ENCODE measurements at regions not wholly inside any gene's neighbourhood (a gene's known extent, or its start where the extent isn't known, plus 50 kb on each side); places are given as distances from the start of the nearest gene placed in this dataset.

DNA sequence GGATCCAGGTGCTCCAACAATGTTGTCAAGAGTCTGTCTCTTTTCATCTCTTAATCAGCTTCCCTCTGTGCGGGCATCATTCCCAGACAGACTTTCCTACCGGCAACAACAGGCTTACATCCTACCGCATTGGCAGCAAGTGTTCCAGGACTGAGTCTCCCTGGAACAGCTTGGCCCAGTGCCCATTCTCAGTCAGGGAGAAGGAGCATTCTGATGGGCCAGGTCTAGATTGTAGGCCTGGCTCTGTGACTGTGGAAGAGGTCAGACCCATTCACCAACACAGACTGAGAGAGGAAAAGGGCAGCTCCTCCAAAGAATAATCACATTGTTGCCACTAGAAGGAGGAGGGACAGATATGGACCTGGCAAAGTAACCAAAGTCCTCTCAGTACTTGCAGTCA lies 68.1 kb upstream of the TMEM132E start:
- H3K9me3 ChIP-seq (ENCODE audit: insufficient read depth, low read length), result no peaks in the 10 kb centered on the region
- peaks cover 12% of the 10 kb centered on the region for H3K27me3 ChIP-seq (ENCODE audit: insufficient read depth, insufficient read length)
- H3K4me1 ChIP-seq (ENCODE audit: insufficient read depth, insufficient read length), result peaks cover 3% of the 10 kb centered on the region
- no peak overlapping the region for H3K9ac ChIP-seq (ENCODE audit: insufficient read length, low read depth)
- no peaks in the 10 kb centered on the region for H3K36me3 ChIP-seq (ENCODE audit: insufficient read depth, insufficient read length, low read length)
- TF ChIP-seq SUZ12 (IDR thresholded peaks at IDR 0.05; ENCODE audit: extremely low read depth, insufficient read depth, insufficient read length), result no peak
- TF ChIP-seq ZNF274 (IDR thresholded peaks at IDR 0.05; ENCODE audit: low read depth, low read length), result no peak
- TF ChIP-seq YY1 (IDR thresholded peaks at IDR 0.05; ENCODE audit: insufficient read depth, insufficient read length), result no peak
- no peak overlapping the region for H3K4me3 ChIP-seq (ENCODE audit: insufficient read length, low read depth)
- DNase-seq (ENCODE audit: low read depth, low spot score), result no peak

GRCh38 chr17:34504814-34505484 lies 74.4 kb upstream of the TMEM132E start:
- Histone ChIP-seq H3K9me3 (ENCODE audit: insufficient read depth, low read length) (no peaks in the 10 kb centered on the region), H3K9ac (ENCODE audit: insufficient read length, low read depth) (no peak overlapping the region), H3K4me1 (ENCODE audit: insufficient read depth, insufficient read length) (no peaks in the 10 kb centered on the region), H3K4me3 (ENCODE audit: insufficient read length, low read depth) (no peak overlapping the region), H3K27me3 (ENCODE audit: insufficient read depth, insufficient read length) (peaks cover 37% of the 10 kb centered on the region), H3K36me3 (ENCODE audit: insufficient read depth, insufficient read length, low read length) (no peaks in the 10 kb centered on the region)
- no peak for TF ChIP-seq SUZ12 (IDR thresholded peaks at IDR 0.05; ENCODE audit: extremely low read depth, insufficient read depth, insufficient read length)
- no peak for DNase-seq (ENCODE audit: low read depth, low spot score)

DNA sequence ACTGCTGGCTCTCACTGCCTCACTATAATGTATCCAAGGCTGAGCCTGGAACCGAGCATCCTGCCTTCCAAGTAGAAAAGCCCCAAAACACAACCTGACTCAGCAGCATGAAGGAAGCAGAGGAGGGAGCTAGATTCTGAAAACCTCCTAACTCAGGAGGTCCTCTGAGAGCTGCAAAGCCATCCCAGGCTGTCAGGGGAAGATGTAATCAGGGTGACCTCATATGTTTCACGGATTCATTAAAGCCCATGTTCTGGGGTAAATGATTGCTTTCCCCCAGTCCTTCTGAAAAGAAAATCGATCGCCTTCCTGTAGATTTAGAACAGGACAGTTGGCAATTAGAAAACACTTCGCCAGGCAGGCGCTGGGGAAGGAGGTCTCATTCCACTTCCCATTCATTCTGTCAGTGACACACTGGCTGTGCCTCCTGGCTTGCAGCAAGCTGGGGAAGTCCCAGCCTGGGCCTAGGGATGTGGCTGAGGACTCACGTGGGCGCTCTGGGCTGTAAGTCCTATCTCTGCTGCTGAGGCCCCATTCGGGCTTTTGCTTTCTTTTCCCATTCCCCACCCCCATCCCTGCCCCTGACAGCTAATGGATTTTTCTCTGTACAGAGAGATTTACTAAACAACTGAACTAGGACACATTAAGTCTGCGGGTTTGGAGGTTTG lies 75.7 kb upstream of the TMEM132E start:
- H3K4me3 ChIP-seq (ENCODE audit: insufficient read length, low read depth), result no peak overlapping the region
- no peak for TF ChIP-seq SUZ12 (IDR thresholded peaks at IDR 0.05; ENCODE audit: extremely low read depth, insufficient read depth, insufficient read length)
- no peak for TF ChIP-seq ZNF274 (IDR thresholded peaks at IDR 0.05; ENCODE audit: low read depth, low read length)
- TF ChIP-seq YY1 (IDR thresholded peaks at IDR 0.05; ENCODE audit: insufficient read depth, insufficient read length), result no peak
- peaks cover 37% of the 10 kb centered on the region for H3K27me3 ChIP-seq (ENCODE audit: insufficient read depth, insufficient read length)
- H3K9me3 ChIP-seq (ENCODE audit: insufficient read depth, low read length), result no peaks in the 10 kb centered on the region
- H3K9ac ChIP-seq (ENCODE audit: insufficient read length, low read depth), result no peak overlapping the region
- no peak for DNase-seq (ENCODE audit: low read depth, low spot score)
- no peaks in the 10 kb centered on the region for H3K36me3 ChIP-seq (ENCODE audit: insufficient read depth, insufficient read length, low read length)
- no peaks in the 10 kb centered on the region for H3K4me1 ChIP-seq (ENCODE audit: insufficient read depth, insufficient read length)

DNA sequence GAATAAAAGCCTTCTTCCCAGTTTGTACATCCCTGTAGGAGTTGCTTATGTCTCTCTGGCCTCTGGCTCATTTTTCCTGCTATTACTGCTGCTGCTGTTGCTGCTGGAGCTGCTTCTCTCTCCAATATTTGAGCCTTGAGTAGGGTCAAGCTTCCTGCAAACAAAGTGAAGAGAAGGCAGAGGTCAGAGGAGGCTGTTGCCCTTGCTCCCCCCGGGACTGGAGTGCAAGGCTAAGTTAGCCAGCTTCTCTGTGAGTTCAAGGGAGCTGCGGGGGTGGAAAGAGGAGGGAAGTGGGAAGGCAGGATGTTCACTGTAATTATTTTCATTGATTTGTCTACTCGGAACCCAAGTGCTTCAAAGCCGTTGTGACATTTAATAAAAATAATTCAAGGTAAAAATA lies 77.0 kb upstream of the TMEM132E start:
- Histone ChIP-seq H3K27me3 (ENCODE audit: insufficient read depth, insufficient read length) (peaks cover 31% of the 10 kb centered on the region), H3K4me1 (ENCODE audit: insufficient read depth, insufficient read length) (no peaks in the 10 kb centered on the region), H3K9me3 (ENCODE audit: insufficient read depth, low read length) (no peaks in the 10 kb centered on the region), H3K36me3 (ENCODE audit: insufficient read depth, insufficient read length, low read length) (no peaks in the 10 kb centered on the region), H3K4me3 (ENCODE audit: insufficient read length, low read depth) (no peak overlapping the region), H3K9ac (ENCODE audit: insufficient read length, low read depth) (no peak overlapping the region)
- no peak for DNase-seq (ENCODE audit: low read depth, low spot score)
- TF ChIP-seq YY1 (IDR thresholded peaks at IDR 0.05; ENCODE audit: insufficient read depth, insufficient read length), result no peak
- no peak for TF ChIP-seq SUZ12 (IDR thresholded peaks at IDR 0.05; ENCODE audit: extremely low read depth, insufficient read depth, insufficient read length)
- no peak for TF ChIP-seq ZNF274 (IDR thresholded peaks at IDR 0.05; ENCODE audit: low read depth, low read length)

DNA sequence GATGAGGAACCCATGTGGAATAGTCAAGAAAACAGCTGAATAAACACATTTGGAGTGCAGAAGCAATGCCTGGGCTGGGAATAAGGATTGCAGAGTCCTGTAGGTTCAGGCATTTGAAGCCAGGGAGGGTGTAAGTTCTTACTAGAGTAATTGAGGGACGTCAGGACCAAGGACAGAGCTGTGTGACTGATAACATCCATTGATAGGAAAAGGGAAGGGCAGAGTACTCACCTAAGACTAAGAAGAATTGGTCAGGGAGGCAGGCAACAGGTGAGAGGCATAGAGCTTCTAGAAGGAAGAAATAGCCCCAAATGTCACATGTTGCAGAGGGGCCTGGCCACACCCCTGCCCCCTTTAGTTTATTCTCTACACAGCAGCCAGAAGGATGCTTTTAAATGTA lies 79.8 kb upstream of the TMEM132E start:
- H3K4me1 ChIP-seq (ENCODE audit: insufficient read depth, insufficient read length), result no peaks in the 10 kb centered on the region
- no peak overlapping the region for H3K9ac ChIP-seq (ENCODE audit: insufficient read length, low read depth)
- no peaks in the 10 kb centered on the region for H3K9me3 ChIP-seq (ENCODE audit: insufficient read depth, low read length)
- H3K27me3 ChIP-seq (ENCODE audit: insufficient read depth, insufficient read length), result peaks cover 24% of the 10 kb centered on the region
- peak; percentile 48 for DNase-seq (ENCODE audit: low read depth, low spot score)
- no peaks in the 10 kb centered on the region for H3K36me3 ChIP-seq (ENCODE audit: insufficient read depth, insufficient read length, low read length)
- no peak for TF ChIP-seq YY1 (IDR thresholded peaks at IDR 0.05; ENCODE audit: insufficient read depth, insufficient read length)
- TF ChIP-seq SUZ12 (IDR thresholded peaks at IDR 0.05; ENCODE audit: extremely low read depth, insufficient read depth, insufficient read length), result no peak
- no peak for TF ChIP-seq ZNF274 (IDR thresholded peaks at IDR 0.05; ENCODE audit: low read depth, low read length)
- no peak overlapping the region for H3K4me3 ChIP-seq (ENCODE audit: insufficient read length, low read depth)

GRCh38 chr17:34493917-34494316 lies 85.5 kb upstream of the TMEM132E start:
- Histone ChIP-seq H3K36me3 (ENCODE audit: insufficient read depth, insufficient read length, low read length) (no peaks in the 10 kb centered on the region), H3K9ac (ENCODE audit: insufficient read length, low read depth) (no peak overlapping the region), H3K9me3 (ENCODE audit: insufficient read depth, low read length) (no peaks in the 10 kb centered on the region), H3K4me3 (ENCODE audit: insufficient read length, low read depth) (no peak overlapping the region), H3K27me3 (ENCODE audit: insufficient read depth, insufficient read length) (peaks cover 6% of the 10 kb centered on the region), H3K4me1 (ENCODE audit: insufficient read depth, insufficient read length) (no peaks in the 10 kb centered on the region)
- DNase-seq (ENCODE audit: low read depth, low spot score), result no peak
- no peak for TF ChIP-seq ZNF274 (IDR thresholded peaks at IDR 0.05; ENCODE audit: low read depth, low read length)
- TF ChIP-seq YY1 (IDR thresholded peaks at IDR 0.05; ENCODE audit: insufficient read depth, insufficient read length), result no peak
- TF ChIP-seq SUZ12 (IDR thresholded peaks at IDR 0.05; ENCODE audit: extremely low read depth, insufficient read depth, insufficient read length), result no peak

GRCh38 chr17:34487626-34488025 lies 91.8 kb upstream of the TMEM132E start:
- no peak overlapping the region for H3K9ac ChIP-seq (ENCODE audit: insufficient read length, low read depth)
- TF ChIP-seq ZNF274 (IDR thresholded peaks at IDR 0.05; ENCODE audit: low read depth, low read length) (no peak), SUZ12 (IDR thresholded peaks at IDR 0.05; ENCODE audit: extremely low read depth, insufficient read depth, insufficient read length) (no peak), YY1 (IDR thresholded peaks at IDR 0.05; ENCODE audit: insufficient read depth, insufficient read length) (no peak)
- no peaks in the 10 kb centered on the region for H3K36me3 ChIP-seq (ENCODE audit: insufficient read depth, insufficient read length, low read length)
- no peaks in the 10 kb centered on the region for H3K4me1 ChIP-seq (ENCODE audit: insufficient read depth, insufficient read length)
- H3K27me3 ChIP-seq (ENCODE audit: insufficient read depth, insufficient read length), result peaks cover 6% of the 10 kb centered on the region
- H3K9me3 ChIP-seq (ENCODE audit: insufficient read depth, low read length), result no peaks in the 10 kb centered on the region
- DNase-seq (ENCODE audit: low read depth, low spot score), result no peak
- no peak overlapping the region for H3K4me3 ChIP-seq (ENCODE audit: insufficient read length, low read depth)

Data from NT2/D1 (cell line).